ENCODE measurements at regions not wholly inside any gene's neighbourhood (a gene's known extent, or its start where the extent isn't known, plus 50 kb on each side); places are given as distances from the start of the nearest gene placed in this dataset.

GRCh38 chr15:62591842-62592838, 427.1 kb upstream of the C2CD4B start:
- no peak for DNase-seq

- DNase-seq: no peak
These were observed 427.8 kb upstream of the C2CD4B start for GRCh38 chr15:62592920-62593319.

DNA sequence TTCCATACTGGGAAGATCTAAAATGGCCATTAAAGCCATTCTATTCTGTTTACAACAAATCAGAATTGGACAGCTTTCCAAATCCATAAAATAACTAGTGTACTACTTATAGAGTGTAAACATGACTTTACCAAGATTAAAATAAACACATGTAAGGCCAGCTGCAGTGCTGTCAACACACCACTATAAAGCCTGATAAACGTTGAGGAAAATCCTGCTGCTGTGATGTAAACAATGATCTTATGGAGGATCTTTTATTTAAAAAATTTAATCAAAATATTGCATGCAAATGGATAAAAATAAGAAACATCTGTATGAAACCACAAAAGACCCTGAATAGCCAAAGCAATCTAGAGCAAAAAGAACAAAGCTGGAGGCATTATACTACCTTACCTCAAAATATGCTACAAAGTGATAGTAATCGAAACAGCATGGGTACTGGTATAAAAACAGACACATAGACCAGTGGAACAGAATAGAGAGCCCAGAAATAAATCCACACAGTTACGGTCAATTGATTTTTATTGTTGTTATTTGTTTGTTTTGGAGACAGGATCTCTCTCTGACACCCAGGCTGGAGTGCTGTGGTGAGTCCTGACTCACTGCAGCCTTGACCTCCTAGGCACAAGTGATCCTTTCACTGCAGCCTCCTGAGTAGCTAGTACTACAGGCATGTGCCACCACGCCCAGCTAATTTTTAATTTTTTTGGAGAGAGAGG, 428.8 kb upstream of the C2CD4B start:
- no peak for DNase-seq

DNA sequence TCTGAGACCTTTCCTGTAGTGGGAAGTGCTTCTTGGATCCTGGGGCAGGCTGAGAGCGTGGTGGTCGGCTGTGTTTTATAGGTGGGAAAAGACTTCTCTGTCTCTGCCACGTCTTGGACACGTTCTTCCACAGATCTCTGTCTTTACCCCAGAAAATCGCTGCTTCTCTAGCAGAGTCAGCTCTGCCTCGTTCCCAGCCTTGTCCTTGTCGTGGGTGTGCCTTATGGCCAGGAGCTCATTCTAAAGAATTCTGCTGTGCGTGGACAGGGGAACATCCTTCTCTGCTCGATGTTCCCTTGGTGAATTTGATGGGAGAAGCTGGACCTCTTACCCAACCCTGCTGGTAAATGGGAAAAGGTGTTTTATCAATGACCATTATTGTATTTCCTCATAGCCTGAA, 433.1 kb upstream of the C2CD4B start:
- DNase-seq: no peak

GRCh38 chr15:62599791-62600777, 435.0 kb upstream of the C2CD4B start:
- no peak for DNase-seq

DNA sequence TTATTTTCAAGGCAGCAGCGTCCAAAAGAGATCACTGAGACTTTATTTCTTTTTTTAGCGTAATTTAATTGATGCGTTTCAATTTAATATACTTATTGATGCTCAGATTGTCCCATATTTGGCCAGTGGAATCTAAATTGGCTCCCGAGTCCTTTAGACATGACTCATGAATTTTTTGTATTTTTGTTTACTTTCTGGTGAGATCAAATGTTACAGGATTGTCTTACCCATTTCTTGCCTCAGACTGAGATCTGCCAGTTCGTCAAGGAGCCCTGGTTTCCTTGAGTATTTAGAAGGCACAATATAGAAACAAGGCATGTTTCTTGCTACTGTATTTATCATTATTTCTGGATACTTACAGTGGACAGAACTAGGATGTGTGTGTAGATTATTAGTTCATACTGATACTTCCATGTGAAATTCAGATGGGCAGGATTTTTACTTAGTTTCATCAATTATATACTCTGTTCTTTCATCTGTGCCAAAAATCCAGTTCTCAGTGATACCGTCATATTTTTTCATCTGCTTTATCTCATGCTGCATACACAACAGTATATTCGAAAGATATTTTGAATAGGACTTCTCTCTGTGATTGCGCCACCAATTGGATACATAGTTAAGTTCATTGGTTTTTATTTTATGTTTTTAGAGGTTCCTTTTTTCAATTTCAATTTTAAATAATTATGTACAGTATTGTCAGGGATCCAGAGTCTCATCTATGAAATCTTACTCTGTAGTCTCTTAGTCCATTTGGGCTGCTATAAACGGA, 436.9 kb upstream of the C2CD4B start:
- no peak for DNase-seq

DNA sequence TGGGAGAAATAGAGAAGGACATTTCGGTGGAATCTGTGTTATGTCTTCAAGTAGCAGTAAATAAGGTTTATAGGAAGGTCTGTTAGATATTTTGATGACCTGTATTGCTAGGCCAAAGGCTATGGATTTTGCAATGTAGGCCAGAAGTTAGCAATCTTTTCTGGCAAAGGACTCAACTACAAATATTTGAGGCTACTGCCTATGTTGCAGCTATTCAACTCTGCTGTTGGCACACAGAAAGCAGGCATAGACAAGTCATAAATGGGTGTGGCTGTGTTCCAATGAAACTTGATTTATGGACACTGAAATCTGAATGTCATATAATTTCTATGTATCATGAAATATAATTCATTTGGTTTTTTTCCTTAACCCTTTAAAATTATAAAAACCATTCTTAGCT, 438.7 kb upstream of the C2CD4B start:
- DNase-seq: no peak

DNA sequence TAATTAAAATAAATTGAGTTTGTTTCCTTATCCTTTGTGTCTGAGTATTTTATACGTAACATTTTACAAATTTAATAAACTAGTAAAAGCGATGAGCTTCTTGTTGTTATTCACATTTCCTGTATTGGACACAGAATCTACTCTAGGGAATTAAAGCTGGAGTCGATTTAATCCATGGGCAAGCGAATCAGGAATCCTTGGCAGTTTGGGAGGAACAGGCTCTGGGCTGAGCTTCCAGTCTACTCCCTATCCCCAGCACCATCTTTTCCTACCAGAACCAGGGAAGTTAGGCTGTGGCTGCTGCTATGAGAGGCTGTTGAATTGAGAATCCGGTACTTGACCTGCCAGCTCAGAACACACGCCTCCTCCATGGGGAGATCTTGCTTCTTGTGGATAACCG, 437.3 kb upstream of the TPM1 start:
- no peak for DNase-seq

- DNase-seq: no peak
These were observed 436.0 kb upstream of the TPM1 start for GRCh38 chr15:62606376-62607113.

DNA sequence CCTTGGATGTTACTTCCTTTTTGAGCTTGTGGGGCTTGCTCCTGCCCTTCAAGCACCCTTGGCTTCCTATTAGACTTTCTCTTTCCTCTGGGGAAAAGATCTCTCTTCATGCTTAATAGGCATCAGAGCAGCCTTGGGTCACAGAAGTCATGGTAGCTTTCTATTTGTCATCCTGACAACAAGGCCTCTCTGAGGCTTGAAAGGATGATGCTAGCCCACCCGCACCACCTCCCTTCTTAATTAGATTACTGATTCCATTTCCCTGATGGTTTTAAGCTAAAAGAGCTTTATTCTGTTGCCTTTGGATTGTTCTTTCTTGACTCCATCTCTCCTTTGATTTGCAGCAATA, 435.5 kb upstream of the TPM1 start:
- no peak for DNase-seq

GRCh38 chr15:62607643-62608042, 434.9 kb upstream of the TPM1 start:
- DNase-seq: no peak

DNA sequence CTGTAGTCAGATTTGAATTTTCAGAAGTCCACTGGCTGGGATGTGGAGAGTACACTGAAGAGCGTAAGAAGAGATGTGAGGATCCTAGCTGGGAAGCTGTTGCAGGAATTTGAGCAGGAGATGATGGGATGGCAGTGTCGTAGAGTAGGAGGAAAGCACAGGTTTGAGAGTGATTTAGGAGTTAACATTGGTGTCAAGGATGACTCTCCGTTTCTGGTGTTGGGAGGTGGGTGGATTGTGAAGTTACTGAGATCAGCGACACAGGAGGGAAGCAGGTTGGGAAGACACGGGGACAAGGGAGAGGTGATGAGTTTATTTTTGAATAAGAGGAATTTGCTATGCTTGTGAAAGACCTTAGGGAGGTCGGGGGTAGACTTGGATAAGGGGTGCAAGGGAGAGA, 434.2 kb upstream of the TPM1 start:
- no peak for DNase-seq

DNA sequence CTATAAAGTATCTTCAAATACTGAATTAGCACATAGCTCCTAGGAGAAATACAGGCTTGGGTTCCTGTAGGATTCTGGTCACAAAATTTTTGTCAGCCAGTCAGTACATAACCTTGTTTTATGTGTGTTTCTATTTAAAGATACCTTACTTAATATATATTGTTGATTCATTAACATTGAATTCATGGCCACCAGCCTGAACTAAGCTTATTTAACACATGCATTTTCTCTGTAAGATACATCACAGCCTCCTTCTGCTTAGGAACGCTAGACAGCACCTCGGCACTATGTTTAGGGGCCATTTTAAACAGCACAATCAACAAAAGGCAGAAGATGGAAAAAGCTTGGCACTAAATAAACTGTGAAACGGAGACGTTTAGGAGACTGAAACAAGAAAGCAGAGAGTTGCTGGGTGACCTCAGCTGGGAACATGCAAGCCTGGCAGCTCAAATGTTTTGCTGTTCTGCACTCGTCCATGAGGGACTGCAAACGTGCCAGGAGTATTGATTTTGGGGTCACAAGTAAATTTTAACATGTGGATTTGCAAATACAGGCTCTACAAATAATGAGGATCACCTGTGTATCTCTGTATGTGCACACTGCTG, 432.2 kb upstream of the TPM1 start:
- DNase-seq: no peak

DNA sequence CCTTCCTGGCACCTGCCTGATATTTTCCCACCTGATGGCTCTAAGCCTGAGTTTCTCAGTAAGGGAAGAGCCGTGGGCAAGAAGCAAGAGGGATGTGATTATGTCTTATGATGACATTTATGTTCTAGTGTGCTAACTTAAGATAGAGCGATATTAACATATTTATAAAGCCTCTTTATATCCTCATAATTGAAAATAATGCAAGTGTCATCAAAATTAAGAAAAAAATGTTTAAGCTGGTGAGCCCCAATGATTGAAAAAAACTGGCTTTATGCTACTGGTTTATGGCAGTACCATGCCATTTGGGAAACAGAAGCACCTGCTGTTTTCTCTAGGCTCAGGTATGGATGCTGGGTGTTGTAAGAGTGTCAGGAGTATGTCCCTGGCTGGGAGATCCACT, 431.5 kb upstream of the TPM1 start:
- no peak for DNase-seq

DNA sequence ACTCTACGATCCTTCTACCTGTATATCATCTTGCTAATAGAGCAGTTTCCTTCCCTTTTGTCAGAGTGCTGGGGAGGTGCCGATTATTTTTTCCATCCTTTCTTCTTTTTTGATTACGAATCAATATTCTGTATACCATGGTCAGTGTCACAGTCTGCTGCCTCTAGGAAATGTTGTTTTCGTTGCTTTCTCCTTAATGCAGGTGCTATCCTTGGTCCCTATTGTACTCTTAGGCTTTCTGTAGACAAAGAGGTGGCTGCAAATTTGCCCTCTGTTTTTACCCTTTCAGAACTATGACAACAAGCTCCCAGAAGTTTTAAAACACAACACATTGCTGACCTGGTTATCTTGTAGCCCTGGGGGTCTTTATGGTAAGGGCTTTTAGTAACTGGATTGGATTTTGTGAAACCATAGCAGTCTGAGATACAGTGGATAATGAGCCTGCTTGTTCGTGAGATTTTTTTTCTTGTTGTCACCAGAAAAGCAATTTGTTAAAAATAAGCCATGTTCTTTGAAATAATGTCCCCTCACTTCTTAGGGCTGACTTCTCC, 430.3 kb upstream of the TPM1 start:
- no peak for DNase-seq

DNA sequence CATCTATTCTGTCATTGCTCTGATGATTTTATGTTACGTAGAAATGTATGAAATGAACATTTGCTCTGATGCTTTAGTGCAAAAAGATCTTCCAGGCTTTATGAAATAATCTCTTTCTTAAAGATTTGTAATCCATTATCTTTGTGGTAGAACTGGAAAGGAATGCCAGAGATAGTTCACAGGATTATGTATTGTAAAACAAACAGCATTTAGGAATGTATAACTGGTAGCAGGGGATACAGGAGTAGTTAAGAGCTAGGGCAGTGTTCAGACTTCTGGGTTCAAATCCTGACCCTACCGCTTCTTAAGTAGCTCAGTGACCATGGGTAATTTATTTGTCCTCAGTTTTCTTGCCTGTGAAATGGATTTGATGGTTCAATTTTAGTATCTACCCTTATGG, 429.8 kb upstream of the TPM1 start:
- DNase-seq: no peak

DNA sequence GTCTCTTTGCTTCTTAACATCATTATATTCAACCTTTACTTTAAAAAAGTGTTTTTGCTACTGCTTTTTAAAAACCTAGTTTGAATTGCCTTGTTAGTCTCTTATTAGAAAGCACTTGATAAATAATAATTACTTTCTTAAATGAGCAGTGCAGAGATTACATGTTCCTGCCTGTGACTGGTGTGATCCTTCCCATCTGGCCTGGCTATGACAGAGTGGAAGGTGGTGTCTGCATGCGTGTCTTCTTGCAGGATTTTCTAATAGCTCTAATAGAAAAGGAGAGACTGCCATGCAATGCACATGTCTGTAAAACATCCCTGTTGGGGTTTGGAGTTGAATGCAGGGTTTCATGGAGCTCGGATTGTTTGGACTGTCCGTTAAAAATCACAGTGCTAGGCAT, 425.8 kb upstream of the TPM1 start:
- no peak for DNase-seq

DNA sequence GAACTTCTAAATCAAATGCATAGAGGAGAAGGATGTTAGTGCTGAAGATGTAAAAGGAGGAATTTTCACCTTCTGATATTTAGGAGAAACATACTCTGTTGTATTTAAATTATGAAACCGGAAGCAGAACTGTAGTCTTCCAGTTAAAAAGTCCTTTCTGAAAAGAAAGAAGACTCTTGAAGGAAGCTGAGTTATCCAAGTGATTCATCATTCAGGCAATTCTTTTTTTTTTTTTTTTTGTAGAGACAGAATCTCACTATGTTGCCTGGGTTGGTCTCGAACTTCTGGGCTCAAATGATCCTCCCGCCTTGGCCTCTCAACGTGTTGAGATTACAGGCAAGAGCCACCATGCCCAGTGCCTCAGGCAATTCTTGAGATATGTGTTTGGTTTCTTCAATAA, 424.8 kb upstream of the TPM1 start:
- no peak for DNase-seq

- DNase-seq: no peak
These were observed 424.1 kb upstream of the TPM1 start for GRCh38 chr15:62618432-62618831.

- no peak for DNase-seq
These were observed 423.6 kb upstream of the TPM1 start for GRCh38 chr15:62618846-62619504.
